Mesenchymal stem cell (in vitro differentiated cells and primary cell): ENCODE measurements at regions not wholly inside any gene's neighbourhood (a gene's known extent, or its start where the extent isn't known, plus 50 kb on each side); places are given as distances from the start of the nearest gene placed in this dataset.
A peak's percentile ranks its signal among the peaks of the same experiment; 100 is the strongest.
"Not testable (repeated sequence)": the region's sequence is repeated elsewhere in the genome, so short reads cannot be mapped to it uniquely, and the experiment has no call there.

Experiments used
- DNase-seq: peaks from one replicate; pipeline ENCODE4 v3.0.0-alpha.2; 2013
- H2AFZ ChIP-seq: one replicate; pipeline ENCODE4 v1.6.1; 2013; ENCODE audit warnings: low read depth, mild to moderate bottlenecking, control low read depth, inconsistent platforms, low read length, moderate library complexity
- H2AK5ac ChIP-seq: 2 replicates; pipeline ENCODE4 v1.6.1; 2013; ENCODE audit warnings: low read length, moderate library complexity, mild to moderate bottlenecking, inconsistent platforms; ENCODE audit not compliant: severe bottlenecking
- H2BK120ac ChIP-seq: one replicate; pipeline ENCODE4 v1.6.1; 2013; ENCODE audit warnings: low read depth, mild to moderate bottlenecking, inconsistent platforms, low read length, moderate library complexity
- H2BK12ac ChIP-seq, 2 experiments: one replicate each; pipeline ENCODE4 v1.6.1; 2013; ENCODE audit warnings: inconsistent platforms in 2 of 2, low read length in 2 of 2, mild to moderate bottlenecking in 2 of 2, moderate library complexity in 2 of 2, control low read depth in 1 of 2
- H2BK15ac ChIP-seq: one replicate; pipeline ENCODE4 v1.6.1; 2013; ENCODE audit warnings: mild to moderate bottlenecking, low read depth, inconsistent platforms; ENCODE audit not compliant: poor library complexity, severe bottlenecking
- H2BK5ac ChIP-seq: 2 replicates; pipeline ENCODE4 v1.6.1; 2013; ENCODE audit warnings: low read depth, mild to moderate bottlenecking, low read length, control low read depth, inconsistent platforms; ENCODE audit not compliant: poor library complexity, severe bottlenecking
- H3K14ac ChIP-seq, 2 experiments: one replicate each; pipeline ENCODE4 v1.6.1; 2013; ENCODE audit warnings: inconsistent platforms in 2 of 2, low read length in 2 of 2, control low read depth in 1 of 2, mild to moderate bottlenecking in 1 of 2, moderate library complexity in 1 of 2
- H3K18ac ChIP-seq, 2 experiments: one replicate each; pipeline ENCODE4 v1.6.1; 2013; ENCODE audit warnings: inconsistent platforms in 2 of 2, low read length in 2 of 2, control low read depth in 1 of 2, low read depth in 1 of 2, mild to moderate bottlenecking in 1 of 2
- H3K23ac ChIP-seq, 2 experiments: one replicate each; pipeline ENCODE4 v1.6.1; 2013; ENCODE audit warnings: inconsistent platforms in 2 of 2, low read length in 2 of 2, mild to moderate bottlenecking in 2 of 2, moderate library complexity in 2 of 2, control low read depth in 1 of 2
- H3K27ac ChIP-seq: 2 replicates; pipeline ENCODE4 v1.5.1; 2013; ENCODE audit warnings: mild to moderate bottlenecking, moderate library complexity, low read length, control low read depth, inconsistent platforms; ENCODE audit not compliant: poor library complexity, severe bottlenecking
- H3K27me3 ChIP-seq, 2 experiments: 2 replicates each; pipeline versions ENCODE4 v1.6.1 to v1.7.0; 2013; ENCODE audit warnings: low read length in 2 of 2, mild to moderate bottlenecking in 2 of 2, moderate library complexity in 2 of 2, control low read depth in 1 of 2, inconsistent platforms in 1 of 2; ENCODE audit not compliant: control insufficient read depth in 1 of 2, insufficient read depth in 1 of 2
- H3K36me3 ChIP-seq, 2 experiments: 2 replicates each; pipeline versions ENCODE4 v1.6.1 to v1.7.0; 2013; ENCODE audit warnings: low read length in 2 of 2, control low read depth in 1 of 2, inconsistent platforms in 1 of 2, low read depth in 1 of 2, mild to moderate bottlenecking in 1 of 2; ENCODE audit not compliant: insufficient read depth in 2 of 2, control insufficient read depth in 1 of 2
- H3K4ac ChIP-seq, 2 experiments: one replicate each; pipeline ENCODE4 v1.6.1; 2013; ENCODE audit warnings: inconsistent platforms in 2 of 2, low read length in 2 of 2, mild to moderate bottlenecking in 2 of 2, moderate library complexity in 2 of 2, control low read depth in 1 of 2, low read depth in 1 of 2
- H3K4me1 ChIP-seq: 2 replicates; pipeline ENCODE4 v1.6.1; 2013; ENCODE audit warnings: low read depth, low read length, control low read depth; ENCODE audit not compliant: control insufficient read depth, insufficient read depth
- H3K4me2 ChIP-seq: 2 replicates; pipeline ENCODE4 v1.6.1; 2013; ENCODE audit warnings: low read length, mild to moderate bottlenecking, inconsistent platforms; ENCODE audit not compliant: poor library complexity, severe bottlenecking
- H3K4me3 ChIP-seq, 2 experiments: 2 replicates each; pipeline versions ENCODE4 v1.5.1 to v1.7.0; 2013; ENCODE audit warnings: low read length in 2 of 2, mild to moderate bottlenecking in 2 of 2, control low read depth in 1 of 2, low read depth in 1 of 2; ENCODE audit not compliant: insufficient read depth in 1 of 2
- H3K79me1 ChIP-seq: replicated peaks from 2 replicates; pipeline ENCODE4 v1.6.1; 2013; ENCODE audit warnings: mild to moderate bottlenecking, control low read depth, low read length, inconsistent platforms; ENCODE audit not compliant: poor library complexity, severe bottlenecking
- H3K9ac ChIP-seq: 2 replicates; pipeline ENCODE4 v1.7.0; 2013; ENCODE audit warnings: mild to moderate bottlenecking, low read length, moderate library complexity
- H3K9me3 ChIP-seq: 2 replicates; pipeline ENCODE4 v1.7.0; 2013; ENCODE audit warnings: mild to moderate bottlenecking, low read length; ENCODE audit not compliant: control insufficient read depth
- H4K8ac ChIP-seq: one replicate; pipeline ENCODE4 v1.6.1; 2013; ENCODE audit warnings: inconsistent platforms, mild to moderate bottlenecking, low read length, moderate library complexity
- H4K91ac ChIP-seq: one replicate; pipeline ENCODE4 v1.6.1; 2013; ENCODE audit warnings: mild to moderate bottlenecking, low read length, inconsistent platforms
- WGBS: methylation state at CpG from one replicate; pipeline ENCODE4 v1.1.7; 2013; ENCODE audit warnings: mixed read lengths; 5-methylcytosine and 5-hydroxymethylcytosine counted together

- no peaks in the 10 kb centered on the region for H3K79me1 ChIP-seq
- no peak overlapping the region for H3K9ac ChIP-seq
- H2AK5ac ChIP-seq, result no peak overlapping the region
- peaks cover 5 to 10% of the 10 kb centered on the region in 2 experiments for H3K27me3 ChIP-seq
- WGBS, result 68% methylated on average over 4 of the region's 4 CpGs
- no peaks in the 10 kb centered on the region for H3K36me3 ChIP-seq
- H3K27ac ChIP-seq, result no peak overlapping the region
- H3K23ac ChIP-seq, result peak overlapping the region in 1 of 2 experiments; percentile 60
- no peaks in the 10 kb centered on the region for H3K9me3 ChIP-seq
- H2BK5ac ChIP-seq, result no peak overlapping the region
- no peak overlapping the region for H3K4me3 ChIP-seq
- H2BK12ac ChIP-seq, result no peak overlapping the region
- H3K18ac ChIP-seq, result peak overlapping the region in 1 of 2 experiments; percentile 2
- no peak overlapping the region for H4K8ac ChIP-seq
- no peaks in the 10 kb centered on the region for H3K4me1 ChIP-seq
- H3K14ac ChIP-seq, result no peak overlapping the region
- DNase-seq, result peak; percentile 84
- no peak overlapping the region for H3K4ac ChIP-seq
- no peak overlapping the region for H2AFZ ChIP-seq
- no peak overlapping the region for H4K91ac ChIP-seq
- H2BK15ac ChIP-seq, result no peak overlapping the region
- no peak overlapping the region for H2BK120ac ChIP-seq
- no peak overlapping the region for H3K4me2 ChIP-seq
These were observed 67.3 kb upstream of the CREB3L1 start for GRCh38 chr11:46210133-46210636.

GRCh38 chr11:46209624-46210023 is 67.8 kb upstream of the CREB3L1 start:
- H3K18ac ChIP-seq, H3K27ac ChIP-seq, H3K79me1 ChIP-seq, DNase-seq, H3K9me3 ChIP-seq, H2BK12ac ChIP-seq, H4K91ac ChIP-seq, H4K8ac ChIP-seq, H3K4me1 ChIP-seq, H2BK120ac ChIP-seq, H3K4me2 ChIP-seq, H2BK15ac ChIP-seq, H3K14ac ChIP-seq, H3K23ac ChIP-seq, H2AFZ ChIP-seq, H3K9ac ChIP-seq, H2BK5ac ChIP-seq, H2AK5ac ChIP-seq, H3K36me3 ChIP-seq, H3K4ac ChIP-seq, H3K4me3 ChIP-seq: not testable (repeated sequence)
- WGBS, result 81% methylated on average over 5 of the region's 5 CpGs
- H3K27me3 ChIP-seq, result peaks cover 10 to 16% of the 10 kb centered on the region in 2 experiments

GRCh38 chr11:46208803-46209202 is 68.7 kb upstream of the CREB3L1 start:
- Histone ChIP-seq H2AFZ (no peak overlapping the region), H3K9ac (no peak overlapping the region), H2BK5ac (no peak overlapping the region), H2BK15ac (no peak overlapping the region), H2BK120ac (no peak overlapping the region), H4K8ac (no peak overlapping the region), H3K4ac (no peak overlapping the region), H3K4me3 (no peak overlapping the region), H3K9me3 (no peaks in the 10 kb centered on the region), H3K36me3 (no peaks in the 10 kb centered on the region), H2BK12ac (no peak overlapping the region), H3K14ac (no peak overlapping the region), H3K18ac (no peak overlapping the region), H3K4me1 (no peaks in the 10 kb centered on the region), H3K27me3 (peaks cover 12 to 19% of the 10 kb centered on the region in 2 experiments), H3K79me1 (no peaks in the 10 kb centered on the region), H2AK5ac (no peak overlapping the region), H3K27ac (no peak overlapping the region), H3K23ac (no peak overlapping the region), H3K4me2 (no peak overlapping the region), H4K91ac (no peak overlapping the region)
- DNase-seq, result no peak
- 95% methylated on average over 2 of the region's 4 CpGs for WGBS

GRCh38 chr11:46207270-46207669 is 70.2 kb upstream of the CREB3L1 start:
- no peak overlapping the region for H3K23ac ChIP-seq
- no peak overlapping the region for H4K8ac ChIP-seq
- H3K4ac ChIP-seq, result no peak overlapping the region
- no peak overlapping the region for H3K4me3 ChIP-seq
- H3K79me1 ChIP-seq, result no peaks in the 10 kb centered on the region
- no peak for DNase-seq
- no peak overlapping the region for H2BK15ac ChIP-seq
- H3K36me3 ChIP-seq, result no peaks in the 10 kb centered on the region
- H3K9ac ChIP-seq, result no peak overlapping the region
- no peak overlapping the region for H3K27ac ChIP-seq
- no peak overlapping the region for H3K14ac ChIP-seq
- H4K91ac ChIP-seq, result peak overlapping the region; percentile 31
- H2AK5ac ChIP-seq, result no peak overlapping the region
- H3K27me3 ChIP-seq, result peaks cover 19 to 31% of the 10 kb centered on the region in 2 experiments
- no peak overlapping the region for H2BK5ac ChIP-seq
- H3K18ac ChIP-seq, result no peak overlapping the region
- WGBS, result 75% methylated on average over 4 of the region's 4 CpGs
- H2AFZ ChIP-seq, result no peak overlapping the region
- H2BK12ac ChIP-seq, result no peak overlapping the region
- no peak overlapping the region for H2BK120ac ChIP-seq
- H3K4me2 ChIP-seq, result no peak overlapping the region
- no peaks in the 10 kb centered on the region for H3K9me3 ChIP-seq
- no peaks in the 10 kb centered on the region for H3K4me1 ChIP-seq
